Erythroblast (primary cell): ENCODE measurements at regions not wholly inside any gene's neighbourhood (a gene's known extent, or its start where the extent isn't known, plus 50 kb on each side); places are given as distances from the start of the nearest gene placed in this dataset.

Source experiments
- GATA1 ChIP-seq: IDR thresholded peaks from 2 replicates; pipeline ENCODE4 v1.6.1; 2011; ENCODE audit warnings: low read depth, mild to moderate bottlenecking, control low read depth, low read length, moderate library complexity
- POLR2A ChIP-seq: IDR thresholded peaks from 2 replicates; pipeline ENCODE4 v1.6.1; 2011; ENCODE audit warnings: mild to moderate bottlenecking, low read length

DNA sequence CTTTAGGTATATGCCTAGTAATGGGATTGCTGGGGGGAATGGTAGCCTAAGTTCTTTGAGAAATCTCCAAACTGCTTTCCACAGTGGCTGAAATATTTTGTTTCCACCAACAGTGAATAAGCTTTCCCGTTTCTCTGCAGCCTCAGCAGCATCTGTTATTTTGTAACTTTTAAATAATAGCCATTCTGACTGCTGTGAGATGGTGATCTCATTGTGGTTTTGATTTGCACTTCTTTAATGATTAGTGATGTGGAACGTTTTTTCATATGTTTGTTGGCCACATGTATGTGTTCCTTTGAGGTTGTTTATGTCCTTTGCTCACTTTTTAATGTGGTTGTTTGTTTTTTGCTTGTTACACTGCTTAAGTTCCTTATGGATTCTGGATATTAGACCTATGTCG, 237.4 kb downstream of the CENPF start:
- TF ChIP-seq POLR2A, result no peak
- TF ChIP-seq GATA1, result no peak
